Epithelial cell of esophagus (primary cell): ENCODE measurements at regions not wholly inside any gene's neighbourhood (a gene's known extent, or its start where the extent isn't known, plus 50 kb on each side); places are given as distances from the start of the nearest gene placed in this dataset.
A peak's percentile ranks its signal among the peaks of the same experiment; 100 is the strongest.
"Not testable (repeated sequence)": the region's sequence is repeated elsewhere in the genome, so short reads cannot be mapped to it uniquely, and the experiment has no call there.

Source experiments
- DNase-seq: peaks from one replicate; pipeline ENCODE4 v3.0.0; 2010; ENCODE audit warnings: low read depth
- H3K4me3 ChIP-seq: 2 replicates; pipeline ENCODE4 v1.5.1; 2011; ENCODE audit warnings: mild to moderate bottlenecking, low read length, control low read depth
- TF ChIP-seq, protein P1 (sequence below): IDR thresholded peaks from 2 replicates; pipeline ENCODE4 v1.5.1; 2011; ENCODE audit warnings: low read depth, mild to moderate bottlenecking, low read length, control low read depth, inconsistent platforms; ENCODE audit not compliant: insufficient read depth; ENCODE audit errors: missing control alignments

DNA sequence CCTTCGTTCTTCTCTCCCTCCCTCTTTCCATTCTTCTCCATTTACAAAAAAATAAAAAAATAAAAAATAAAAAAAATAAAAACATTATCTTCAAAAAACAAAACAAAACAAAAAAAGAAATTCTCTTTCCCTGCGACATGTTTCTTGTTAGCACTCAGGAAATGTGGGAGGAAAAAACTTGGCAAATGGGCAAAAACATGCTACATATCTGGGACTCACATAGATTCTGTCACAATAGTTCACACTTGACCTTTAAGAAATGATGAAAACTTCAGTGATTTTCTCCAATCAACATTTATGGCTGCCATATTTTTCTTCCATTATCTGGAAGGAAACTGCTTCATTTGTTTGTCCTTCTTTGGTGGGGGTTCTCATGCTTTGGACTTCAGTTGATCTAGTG is 109.3 kb downstream of the PRKAB2 start:
- TF ChIP-seq, protein P1, sequence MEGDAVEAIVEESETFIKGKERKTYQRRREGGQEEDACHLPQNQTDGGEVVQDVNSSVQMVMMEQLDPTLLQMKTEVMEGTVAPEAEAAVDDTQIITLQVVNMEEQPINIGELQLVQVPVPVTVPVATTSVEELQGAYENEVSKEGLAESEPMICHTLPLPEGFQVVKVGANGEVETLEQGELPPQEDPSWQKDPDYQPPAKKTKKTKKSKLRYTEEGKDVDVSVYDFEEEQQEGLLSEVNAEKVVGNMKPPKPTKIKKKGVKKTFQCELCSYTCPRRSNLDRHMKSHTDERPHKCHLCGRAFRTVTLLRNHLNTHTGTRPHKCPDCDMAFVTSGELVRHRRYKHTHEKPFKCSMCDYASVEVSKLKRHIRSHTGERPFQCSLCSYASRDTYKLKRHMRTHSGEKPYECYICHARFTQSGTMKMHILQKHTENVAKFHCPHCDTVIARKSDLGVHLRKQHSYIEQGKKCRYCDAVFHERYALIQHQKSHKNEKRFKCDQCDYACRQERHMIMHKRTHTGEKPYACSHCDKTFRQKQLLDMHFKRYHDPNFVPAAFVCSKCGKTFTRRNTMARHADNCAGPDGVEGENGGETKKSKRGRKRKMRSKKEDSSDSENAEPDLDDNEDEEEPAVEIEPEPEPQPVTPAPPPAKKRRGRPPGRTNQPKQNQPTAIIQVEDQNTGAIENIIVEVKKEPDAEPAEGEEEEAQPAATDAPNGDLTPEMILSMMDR = no peak
- no peak overlapping the region for H3K4me3 ChIP-seq
- no peak for DNase-seq

DNA sequence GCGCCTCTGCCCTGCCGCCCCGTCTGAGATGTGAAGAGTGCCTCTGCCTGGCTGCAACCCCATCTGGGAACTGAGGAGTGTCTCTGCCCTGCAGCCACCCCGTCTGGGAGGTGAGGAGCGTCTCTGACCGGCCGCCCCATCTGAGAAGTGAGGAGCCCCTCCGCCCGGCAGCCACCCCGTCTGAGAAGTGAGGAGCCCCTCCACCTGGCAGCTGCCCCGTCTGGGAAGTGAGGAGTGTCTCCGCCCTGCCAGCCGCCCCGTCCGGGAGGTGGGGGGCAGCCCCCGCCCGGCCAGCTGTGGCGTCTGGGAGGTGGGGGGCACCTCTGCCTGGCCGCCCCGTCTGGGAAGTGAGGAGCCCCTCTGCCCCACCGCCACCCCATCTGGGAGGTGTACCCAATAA is 110.4 kb downstream of the PRKAB2 start:
- not testable (repeated sequence) for H3K4me3 ChIP-seq, DNase-seq

DNA sequence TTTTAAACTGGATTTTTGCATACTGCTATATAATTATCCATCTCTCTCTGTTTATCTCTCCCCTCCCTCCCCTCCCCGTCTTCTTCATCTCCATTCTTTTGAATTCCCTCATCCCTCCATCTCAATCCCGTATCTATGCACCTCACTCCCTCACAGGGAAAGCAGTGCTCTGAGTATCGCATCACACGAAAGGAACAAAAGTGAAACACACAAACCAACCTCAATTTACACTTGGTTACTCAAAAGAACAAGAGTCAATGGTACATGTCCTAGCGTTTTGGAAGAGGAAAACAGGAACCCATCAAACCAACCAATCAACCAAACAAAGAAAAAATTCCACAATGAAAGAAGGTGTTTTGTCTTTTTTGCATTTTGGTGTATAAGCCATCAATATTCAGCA is 115.1 kb downstream of the NBPF12 start:
- DNase-seq = no peak
- TF ChIP-seq, protein P1 = no peak
- H3K4me3 ChIP-seq = no peak overlapping the region

GRCh38 chr1:147052677-147053076 is 114.6 kb downstream of the NBPF12 start:
- no peak for DNase-seq
- TF ChIP-seq, protein P1 = no peak
- H3K4me3 ChIP-seq = no peak overlapping the region

DNA sequence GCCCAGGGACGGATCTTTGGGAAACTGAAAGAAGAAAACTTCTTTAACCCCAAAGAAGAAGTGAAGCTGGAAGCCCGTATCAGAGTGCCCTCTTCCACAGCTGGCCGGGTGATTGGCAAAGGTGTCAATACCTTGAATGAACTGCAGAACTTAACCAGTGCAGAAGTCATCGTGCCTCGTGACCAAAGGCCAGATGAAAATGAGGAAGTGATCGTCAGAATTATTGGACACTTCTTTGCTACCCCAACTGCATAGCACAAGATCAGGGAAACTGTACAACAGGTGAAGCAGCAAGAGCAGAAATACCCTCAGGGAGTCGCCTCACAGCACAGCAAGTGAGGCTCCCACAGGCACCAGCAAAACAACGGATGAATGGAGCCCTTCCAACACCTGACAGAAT is 114.0 kb downstream of the NBPF12 start:
- TF ChIP-seq, protein P1 = no peak
- no peak overlapping the region for H3K4me3 ChIP-seq
- no peak for DNase-seq

DNA sequence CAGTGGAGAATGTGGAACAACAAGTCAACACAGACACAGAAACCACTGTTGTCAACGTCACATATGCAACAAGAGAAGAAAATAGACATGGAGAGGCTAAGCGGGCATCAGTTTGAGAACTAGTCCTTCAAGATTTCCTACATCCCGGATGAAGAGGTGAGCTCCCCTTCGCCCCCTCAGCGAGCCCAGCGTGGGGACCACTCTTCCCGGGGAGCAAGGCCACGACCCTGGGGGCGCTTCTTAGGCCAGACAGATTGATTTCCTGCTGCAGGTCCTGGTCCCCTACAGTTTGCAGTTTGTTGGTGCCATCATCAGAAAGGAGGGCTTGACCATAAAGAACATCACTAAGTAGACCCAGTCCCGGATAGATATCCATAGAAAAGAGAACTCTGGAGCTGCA is 113.0 kb downstream of the NBPF12 start:
- H3K4me3 ChIP-seq = no peak overlapping the region
- TF ChIP-seq, protein P1 = no peak
- DNase-seq = no peak

GRCh38 chr1:147050654-147051053 is 112.5 kb downstream of the NBPF12 start:
- H3K4me3 ChIP-seq = no peak overlapping the region
- TF ChIP-seq, protein P1 = no peak
- DNase-seq = no peak

- H3K4me3 ChIP-seq = not testable (repeated sequence)
- peak; percentile 49 for DNase-seq
Measured at GRCh38 chr1:147046863-147047394, 108.8 kb downstream of the NBPF12 start.
